Loucy (cell line): ENCODE measurements at regions not wholly inside any gene's neighbourhood (a gene's known extent, or its start where the extent isn't known, plus 50 kb on each side); places are given as distances from the start of the nearest gene placed in this dataset.

Experiments used
- EZH2phosphoT487 ChIP-seq: fragments of 200-600 bp; IDR thresholded peaks from 2 replicates; pipeline ENCODE4 v1.6.1; 2018; ENCODE audit warnings: antibody characterized with exemption, mild to moderate bottlenecking, moderate library complexity, borderline replicate concordance
- TF ChIP-seq, protein P1 (sequence below): fragments of 200-600 bp; sonication (generic); conservative IDR thresholded peaks from 2 replicates; pipeline ENCODE4 v1.5.1; 2014; ENCODE audit warnings: mild to moderate bottlenecking, antibody characterized with exemption, low read length

- TF ChIP-seq, protein P1, sequence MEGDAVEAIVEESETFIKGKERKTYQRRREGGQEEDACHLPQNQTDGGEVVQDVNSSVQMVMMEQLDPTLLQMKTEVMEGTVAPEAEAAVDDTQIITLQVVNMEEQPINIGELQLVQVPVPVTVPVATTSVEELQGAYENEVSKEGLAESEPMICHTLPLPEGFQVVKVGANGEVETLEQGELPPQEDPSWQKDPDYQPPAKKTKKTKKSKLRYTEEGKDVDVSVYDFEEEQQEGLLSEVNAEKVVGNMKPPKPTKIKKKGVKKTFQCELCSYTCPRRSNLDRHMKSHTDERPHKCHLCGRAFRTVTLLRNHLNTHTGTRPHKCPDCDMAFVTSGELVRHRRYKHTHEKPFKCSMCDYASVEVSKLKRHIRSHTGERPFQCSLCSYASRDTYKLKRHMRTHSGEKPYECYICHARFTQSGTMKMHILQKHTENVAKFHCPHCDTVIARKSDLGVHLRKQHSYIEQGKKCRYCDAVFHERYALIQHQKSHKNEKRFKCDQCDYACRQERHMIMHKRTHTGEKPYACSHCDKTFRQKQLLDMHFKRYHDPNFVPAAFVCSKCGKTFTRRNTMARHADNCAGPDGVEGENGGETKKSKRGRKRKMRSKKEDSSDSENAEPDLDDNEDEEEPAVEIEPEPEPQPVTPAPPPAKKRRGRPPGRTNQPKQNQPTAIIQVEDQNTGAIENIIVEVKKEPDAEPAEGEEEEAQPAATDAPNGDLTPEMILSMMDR, result no peak
- no peak for TF ChIP-seq EZH2phosphoT487
These were observed 179.2 kb downstream of the C11orf91 start for GRCh38 chr11:33521384-33521783.
